ENCODE measurements at regions not wholly inside any gene's neighbourhood (a gene's known extent, or its start where the extent isn't known, plus 50 kb on each side); places are given as distances from the start of the nearest gene placed in this dataset.

DNA sequence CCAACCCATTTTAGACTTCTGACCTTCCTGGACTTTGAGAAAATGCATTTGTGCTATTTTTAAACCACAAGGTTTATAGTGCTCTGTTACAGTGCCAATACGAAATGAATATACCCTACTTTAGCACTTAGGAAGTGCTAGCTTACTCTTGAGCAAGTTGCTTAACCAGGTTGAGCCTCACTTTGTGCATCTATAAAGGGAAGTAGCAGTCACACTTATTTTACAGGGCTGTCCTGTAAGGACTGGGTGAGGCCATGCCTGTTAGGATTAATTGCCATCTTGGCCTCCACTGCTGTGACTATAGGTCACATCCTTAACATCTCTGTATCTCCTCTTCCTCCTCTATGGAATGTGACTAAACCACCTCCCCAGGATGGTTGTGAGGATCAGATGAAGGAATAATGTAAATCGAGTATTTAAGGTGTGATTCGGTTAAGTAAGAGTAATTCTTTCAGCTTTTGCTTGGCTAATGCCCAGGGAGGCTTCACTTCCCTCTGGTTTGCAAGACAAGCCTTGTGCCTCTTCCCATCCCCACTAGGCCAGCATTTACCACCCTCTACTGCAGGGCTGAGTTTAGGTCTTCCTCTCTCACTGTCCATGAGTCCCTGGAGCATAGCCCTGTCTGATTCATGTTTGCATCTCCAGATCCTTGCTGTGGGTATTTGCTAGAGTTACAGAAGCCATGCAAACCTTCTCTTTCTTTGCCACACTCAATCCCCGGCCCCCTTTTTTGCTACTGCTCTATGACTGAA, 341.2 kb downstream of the ZNF521 start:
- Mint-ChIP-seq H3K27me3 (no peaks in the 10 kb centered on the region), H3K36me3 (no peaks in the 10 kb centered on the region), H3K4me3 (no peak overlapping the region), H3K4me1 (ENCODE audit: low read depth) (no peaks in the 10 kb centered on the region), H3K9me3 (ENCODE audit: low read depth) (no peaks in the 10 kb centered on the region), H3K27ac (no peak overlapping the region)
